ENCODE measurements at regions not wholly inside any gene's neighbourhood (a gene's known extent, or its start where the extent isn't known, plus 50 kb on each side); places are given as distances from the start of the nearest gene placed in this dataset.

GRCh38 chr9:28922891-28923290 is 1349.6 kb upstream of the C9orf72 start:
- H3K9ac ChIP-seq (replicated peaks; ENCODE audit: extremely low read depth, insufficient read depth, low read length) = no peak overlapping the region
- no peak overlapping the region for H3K4me3 ChIP-seq (replicated peaks in 1 of 3; ENCODE audit: insufficient read depth in 1 of 3, low read depth in 1 of 3, low read length in 3 of 3)
- no peaks in the 10 kb centered on the region for H3K36me3 ChIP-seq (ENCODE audit: control insufficient read depth in 2 of 2, extremely low read depth in 1 of 2, insufficient read depth in 2 of 2, low read length in 2 of 2)
- H3K27ac ChIP-seq (ENCODE audit: insufficient read depth, low read depth, low read length) = no peak overlapping the region
- H3K9me1 ChIP-seq (replicated peaks; ENCODE audit: control insufficient read depth, extremely low read depth, insufficient read depth, low read length) = no peaks in the 10 kb centered on the region
- dilution Hi-C loops (cut with MboI; ENCODE audit: extremely low pct_ligation_motif_present, low sequenced_read_pairs) (no loop called here), intact Hi-C loops (cut with micrococcal nuclease) (no loop called here)
- ChIA-PET POLR2A (no interaction called here), CTCF (no interaction called here)
- no peaks in the 10 kb centered on the region for H3K4me1 ChIP-seq (ENCODE audit: control insufficient read depth, extremely low read depth, insufficient read depth, low read length)
- no peaks in the 10 kb centered on the region for H4K20me1 ChIP-seq (replicated peaks; ENCODE audit: control insufficient read depth, extremely low read depth, insufficient read depth, low read length)
- H2AFZ ChIP-seq (ENCODE audit: low read depth, low read length) = no peak overlapping the region
- TF ChIP-seq MYC (IDR thresholded peaks at IDR 0.05; ENCODE audit: low read depth, low read length) (no peak), CTCF (IDR thresholded peaks at IDR 0.05; ENCODE audit: extremely low read depth in 1 of 2, insufficient read depth in 1 of 2, low read depth in 1 of 2, low read length in 2 of 2) (no peak), FOS (IDR thresholded peaks at IDR 0.05; ENCODE audit: borderline replicate concordance, insufficient read depth, low read length) (no peak), POLR2AphosphoS5 (IDR thresholded peaks at IDR 0.05; ENCODE audit: insufficient read depth, low read depth, low read length) (no peak), EZH2 (IDR thresholded peaks at IDR 0.05; ENCODE audit: borderline replicate concordance, low read depth, low read length, severe bottlenecking) (no peak), MAX (IDR thresholded peaks at IDR 0.05; ENCODE audit: insufficient read depth, insufficient read length) (no peak), POLR2A (IDR thresholded peaks at IDR 0.05; ENCODE audit: low read depth, low read length) (no peak), JUN (IDR thresholded peaks at IDR 0.05; ENCODE audit: borderline replicate concordance, insufficient read depth, insufficient read length, low read depth) (no peak), GATA2 (IDR thresholded peaks at IDR 0.05; ENCODE audit: insufficient read depth, insufficient read length, low read depth, low read length) (no peak)
- H3K79me2 ChIP-seq (ENCODE audit: control insufficient read depth, insufficient read depth, low read length) = no peaks in the 10 kb centered on the region
- H3K9me3 ChIP-seq (replicated peaks; ENCODE audit: control insufficient read depth, insufficient read depth, low read length) = no peaks in the 10 kb centered on the region
- H3K4me2 ChIP-seq (ENCODE audit: insufficient read depth, low read length) = no peak overlapping the region
- FAIRE-seq (no peak), DNase-seq (ENCODE audit: low read depth, low spot score) (no peak)
- H3K27me3 ChIP-seq (ENCODE audit: control insufficient read depth in 2 of 2, insufficient read depth in 2 of 2, low read length in 2 of 2) = no peaks in the 10 kb centered on the region
- no TSS peak for BruUV-seq (replicated peaks)
